ENCODE measurements at regions not wholly inside any gene's neighbourhood (a gene's known extent, or its start where the extent isn't known, plus 50 kb on each side); places are given as distances from the start of the nearest gene placed in this dataset.

- DNase-seq (ENCODE audit: insufficient read length, low spot score) (no peak), FAIRE-seq (no peak)
- TF ChIP-seq CTCF (IDR thresholded peaks at IDR 0.05; ENCODE audit: insufficient read depth, missing control alignments): no peak
Measured at GRCh38 chr6:93703431-93703830, 284.1 kb upstream of the EPHA7 start.

GRCh38 chr6:93701526-93701925, 282.2 kb upstream of the EPHA7 start:
- no peak for FAIRE-seq
- no peak for TF ChIP-seq CTCF (IDR thresholded peaks at IDR 0.05; ENCODE audit: insufficient read depth, missing control alignments)
- no peak for DNase-seq (ENCODE audit: insufficient read length, low spot score)

- FAIRE-seq (no peak), DNase-seq (ENCODE audit: insufficient read length, low spot score) (no peak)
- no peak for TF ChIP-seq CTCF (IDR thresholded peaks at IDR 0.05; ENCODE audit: insufficient read depth, missing control alignments)
Measured at GRCh38 chr6:93685494-93685893, 266.1 kb upstream of the EPHA7 start.

- FAIRE-seq (no peak), DNase-seq (ENCODE audit: insufficient read length, low spot score) (no peak)
- TF ChIP-seq CTCF (IDR thresholded peaks at IDR 0.05; ENCODE audit: insufficient read depth, missing control alignments): no peak
Measured at GRCh38 chr6:93684339-93684738, 265.0 kb upstream of the EPHA7 start.

GRCh38 chr6:93679836-93680235, 260.5 kb upstream of the EPHA7 start:
- DNase-seq (ENCODE audit: insufficient read length, low spot score) (no peak), FAIRE-seq (no peak)
- TF ChIP-seq CTCF (IDR thresholded peaks at IDR 0.05; ENCODE audit: insufficient read depth, missing control alignments): no peak

- DNase-seq (ENCODE audit: insufficient read length, low spot score) (no peak), FAIRE-seq (no peak)
- no peak for TF ChIP-seq CTCF (IDR thresholded peaks at IDR 0.05; ENCODE audit: insufficient read depth, missing control alignments)
Measured at GRCh38 chr6:93678841-93679454, 259.6 kb upstream of the EPHA7 start.

GRCh38 chr6:93677264-93677965, 258.1 kb upstream of the EPHA7 start:
- DNase-seq (ENCODE audit: insufficient read length, low spot score) (no peak), FAIRE-seq (no peak)
- TF ChIP-seq CTCF (IDR thresholded peaks at IDR 0.05; ENCODE audit: insufficient read depth, missing control alignments): no peak

Measured in D721Med (cell line).